HEK293T (cell line): ENCODE measurements at regions not wholly inside any gene's neighbourhood (a gene's known extent, or its start where the extent isn't known, plus 50 kb on each side); places are given as distances from the start of the nearest gene placed in this dataset.

ENCODE experiments used
- CTCF ChIA-PET: fragments of 350-600 bp; formaldehyde crosslinking; extraction: SDS; loops from one replicate; lab custom pipeline; 2021; ENCODE audit warnings: antibody characterized with exemption, inconsistent platforms; lab: Yijun Ruan, JAX
- POLR2A ChIA-PET: fragments of 350-600 bp; formaldehyde crosslinking; extraction: SDS; loops from one replicate; lab custom pipeline; 2020; ENCODE audit warnings: antibody characterized with exemption, inconsistent platforms; lab: Yijun Ruan, JAX
- DNase-seq: peaks from one replicate; pipeline ENCODE4 v3.0.0; 2012; ENCODE audit warnings: mixed read lengths; ENCODE audit errors: extremely low spot score
- ARNT ChIP-seq: fragments of 450-650 bp; IDR thresholded peaks from 2 replicates; pipeline ENCODE4 v1.6.1; 2017; ENCODE audit warnings: mild to moderate bottlenecking
- BHLHE40 ChIP-seq: fragments of 450-650 bp; IDR thresholded peaks from 2 replicates; pipeline ENCODE4 v1.6.1; 2016; ENCODE audit warnings: mild to moderate bottlenecking, moderate library complexity, borderline replicate concordance
- CTBP1 ChIP-seq: fragments of 450-650 bp; IDR thresholded peaks from 2 replicates; pipeline ENCODE4 v1.6.1; 2016; ENCODE audit warnings: borderline replicate concordance
- ELF4 ChIP-seq: fragments of 450-650 bp; IDR thresholded peaks from 2 replicates; pipeline ENCODE4 v1.6.1; 2017; ENCODE audit warnings: antibody characterized with exemption
- FOXA1 ChIP-seq: fragments of 450-650 bp; IDR thresholded peaks from 2 replicates; pipeline ENCODE4 v1.6.1; 2016; ENCODE audit warnings: mild to moderate bottlenecking
- FOXK2 ChIP-seq: fragments of 450-650 bp; IDR thresholded peaks from 2 replicates; pipeline ENCODE4 v1.6.1; 2016; ENCODE audit warnings: mild to moderate bottlenecking
- FOXM1 ChIP-seq: fragments of 450-650 bp; IDR thresholded peaks from 2 replicates; pipeline ENCODE4 v1.6.1; 2017; ENCODE audit warnings: mild to moderate bottlenecking, borderline replicate concordance
- HDGF ChIP-seq: fragments of 450-650 bp; IDR thresholded peaks from 2 replicates; pipeline ENCODE4 v1.6.1; 2017; ENCODE audit warnings: antibody characterized with exemption, borderline replicate concordance
- L3MBTL2 ChIP-seq: fragments of 450-650 bp; conservative IDR thresholded peaks from 2 replicates; pipeline ENCODE4 v1.6.1; 2016; ENCODE audit warnings: mild to moderate bottlenecking
- LEF1 ChIP-seq: fragments of 450-650 bp; IDR thresholded peaks from 2 replicates; pipeline ENCODE4 v1.6.1; 2017; ENCODE audit warnings: mild to moderate bottlenecking, borderline replicate concordance
- NFRKB ChIP-seq: fragments of 450-650 bp; IDR thresholded peaks from 2 replicates; pipeline ENCODE4 v1.6.1; 2016; ENCODE audit warnings: mild to moderate bottlenecking, moderate library complexity
- PKNOX1 ChIP-seq: fragments of 450-650 bp; IDR thresholded peaks from 2 replicates; pipeline ENCODE4 v1.6.1; 2016
- SP1 ChIP-seq: fragments of 450-650 bp; IDR thresholded peaks from 2 replicates; pipeline ENCODE4 v1.6.1; 2017
- SUZ12 ChIP-seq: fragments of 450-650 bp; IDR thresholded peaks from 2 replicates; pipeline ENCODE4 v1.6.1; 2016; ENCODE audit warnings: mild to moderate bottlenecking
- TARDBP ChIP-seq: fragments of 450-650 bp; IDR thresholded peaks from 2 replicates; pipeline ENCODE4 v1.6.1; 2016
- ZNF384 ChIP-seq: fragments of 450-650 bp; IDR thresholded peaks from 2 replicates; pipeline ENCODE4 v1.6.1; 2016

- no peak for DNase-seq
- POLR2A ChIA-PET = no interaction called here
- CTCF ChIA-PET = no interaction called here
- TF ChIP-seq ARNT (no peak), TARDBP (no peak)
Observed at GRCh38 chr11:123378096-123378495, 52.0 kb upstream of the GRAMD1B start.

GRCh38 chr11:123377355-123377754, 52.7 kb upstream of the GRAMD1B start:
- TF ChIP-seq FOXA1 (no peak), ARNT (no peak), SUZ12 (no peak), TARDBP (no peak), L3MBTL2 (no peak), LEF1 (no peak), CTBP1 (no peak), FOXK2 (no peak), ELF4 (no peak), FOXM1 (no peak), ZNF384 (no peak), PKNOX1 (no peak), SP1 (no peak), NFRKB (no peak)
- DNase-seq = no peak
- ChIA-PET CTCF (no interaction called here), POLR2A (no interaction called here)

GRCh38 chr11:123375832-123376231, 54.2 kb upstream of the GRAMD1B start:
- ChIA-PET CTCF (no interaction called here), POLR2A (no interaction called here)

GRCh38 chr11:123374622-123374968, 55.5 kb upstream of the GRAMD1B start:
- no peak for TF ChIP-seq ZNF384
- no peak for TF ChIP-seq BHLHE40
- TF ChIP-seq PKNOX1 = no peak
- TF ChIP-seq TARDBP = no peak
- no peak for TF ChIP-seq L3MBTL2
- TF ChIP-seq SUZ12 = no peak
- no peak for TF ChIP-seq ELF4
- TF ChIP-seq FOXM1 = no peak
- TF ChIP-seq CTBP1 = no peak
- TF ChIP-seq LEF1 = no peak
- no peak for TF ChIP-seq NFRKB
- no peak for TF ChIP-seq FOXA1
- no peak for TF ChIP-seq ARNT
- no peak for TF ChIP-seq SP1
- no peak for TF ChIP-seq FOXK2
- no peak for TF ChIP-seq HDGF
- no peak for DNase-seq
- ChIA-PET CTCF (no interaction called here), POLR2A (no interaction called here)

More at GRCh38 chr11:123375832-123376231, 54.2 kb upstream of the GRAMD1B start:
- DNase-seq = no peak
- TF ChIP-seq NFRKB (no peak), FOXA1 (no peak), FOXM1 (no peak), FOXK2 (no peak), ELF4 (no peak), L3MBTL2 (no peak), LEF1 (no peak), TARDBP (no peak), ZNF384 (no peak), SP1 (no peak), PKNOX1 (no peak), ARNT (no peak), CTBP1 (no peak), HDGF (no peak), SUZ12 (no peak), BHLHE40 (no peak)

- CTCF ChIA-PET = interaction anchor here (1.4 kb wide), 1 partner anchor 33 kb away, joined by 5 read pairs; no protein-coding TSS in a partner anchor
- TF ChIP-seq PKNOX1 (no peak), CTBP1 (no peak), BHLHE40 (no peak), FOXA1 (no peak), LEF1 (no peak)
Observed at GRCh38 chr11:123373754-123374621, 56.1 kb upstream of the GRAMD1B start.

More at GRCh38 chr11:123373754-123374621, 56.1 kb upstream of the GRAMD1B start:
- DNase-seq = no peak
- POLR2A ChIA-PET = no interaction called here
